WTC11 (cell line): ENCODE measurements at regions not wholly inside any gene's neighbourhood (a gene's known extent, or its start where the extent isn't known, plus 50 kb on each side); places are given as distances from the start of the nearest gene placed in this dataset.

ENCODE experiments used
- ATAC-seq: fragments of 200-7000 bp; cut with Tn5 transposase; 2 replicates; pipeline ENCODE4 v1.10.0; 2021; ENCODE audit warnings: mild to moderate bottlenecking, moderate library complexity
- CTCF ChIA-PET: fragments of 300-600 bp; sonication (Branson Sonifier 250); formaldehyde crosslinking; loops from one replicate; lab custom pipeline; 2021; ENCODE audit warnings: antibody characterized with exemption; lab: Charles Lee
- POLR2A ChIA-PET: fragments of 350-600 bp; sonication (Branson Sonifier 250); formaldehyde crosslinking; loops from one replicate; lab custom pipeline; 2021; ENCODE audit warnings: antibody characterized with exemption; lab: Charles Lee
- DNase-seq: peaks from one replicate; pipeline ENCODE4 v3.0.0; 2021; ENCODE audit warnings: low spot score
- H3K27ac Mint-ChIP-seq: 2 replicates; pipeline ENCODE4 v1.8.0; 2021; ENCODE audit warnings: mixed read lengths
- H3K27me3 Mint-ChIP-seq: 2 replicates; pipeline ENCODE4 v1.8.0; 2021; ENCODE audit warnings: low read depth, mild to moderate bottlenecking, moderate library complexity, mixed read lengths
- H3K36me3 Mint-ChIP-seq: 2 replicates; pipeline ENCODE4 v1.8.0; 2021; ENCODE audit warnings: mixed read lengths
- H3K4me1 Mint-ChIP-seq: 2 replicates; pipeline ENCODE4 v1.8.0; 2022; ENCODE audit warnings: mixed read lengths
- H3K4me3 Mint-ChIP-seq: 2 replicates; pipeline ENCODE4 v1.8.0; 2021; ENCODE audit warnings: mild to moderate bottlenecking, moderate library complexity, mixed read lengths
- H3K9me3 Mint-ChIP-seq: 2 replicates; pipeline ENCODE4 v1.8.0; 2021; ENCODE audit warnings: mixed read lengths
- ATF1 ChIP-seq: sonication (generic); formaldehyde crosslinking; IDR thresholded peaks from 2 replicates; pipeline ENCODE4 v1.8.1; 2023; ENCODE audit warnings: mild to moderate bottlenecking, moderate library complexity, missing genetic modification reagents
- ELF4 ChIP-seq: sonication (generic); formaldehyde crosslinking; IDR thresholded peaks from 2 replicates; pipeline ENCODE4 v1.8.1; 2022; ENCODE audit warnings: low read depth, mild to moderate bottlenecking, moderate library complexity, missing genetic modification reagents
- ETV6 ChIP-seq: sonication (generic); formaldehyde crosslinking; IDR thresholded peaks from 2 replicates; pipeline ENCODE4 v1.8.1; 2022; ENCODE audit warnings: mild to moderate bottlenecking, missing genetic modification reagents
- JUN ChIP-seq: sonication (generic); formaldehyde crosslinking; IDR thresholded peaks from 2 replicates; pipeline ENCODE4 v1.8.0; 2023; ENCODE audit warnings: mild to moderate bottlenecking, missing genetic modification reagents
- MXD4 ChIP-seq: fragments of 250-450 bp; sonication (Bioruptor Pico); IDR thresholded peaks from 2 replicates; pipeline ENCODE4 v1.8.0; 2021; ENCODE audit warnings: mild to moderate bottlenecking, moderate library complexity, borderline replicate concordance
- MYBL2 ChIP-seq: sonication (generic); formaldehyde crosslinking; IDR thresholded peaks from 2 replicates; pipeline ENCODE4 v1.8.1; 2023; ENCODE audit warnings: mild to moderate bottlenecking, moderate library complexity, missing genetic modification reagents
- NFE2L1 ChIP-seq: sonication (generic); formaldehyde crosslinking; IDR thresholded peaks from 2 replicates; pipeline ENCODE4 v1.8.1; 2023; ENCODE audit warnings: missing genetic modification reagents
- NFYB ChIP-seq: sonication (generic); formaldehyde crosslinking; conservative IDR thresholded peaks from 2 replicates; pipeline ENCODE4 v1.8.0; 2022; ENCODE audit warnings: low read depth, missing genetic modification reagents
- NR1H2 ChIP-seq: sonication (generic); formaldehyde crosslinking; IDR thresholded peaks from 2 replicates; pipeline ENCODE4 v1.9.0; 2021; ENCODE audit warnings: mild to moderate bottlenecking, moderate library complexity, missing genetic modification reagents
- NR3C1 ChIP-seq: sonication (generic); formaldehyde crosslinking; conservative IDR thresholded peaks from 2 replicates; pipeline ENCODE4 v1.8.1; 2023; ENCODE audit warnings: low read depth, mild to moderate bottlenecking, missing genetic modification reagents
- RORB ChIP-seq: fragments of 250-450 bp; sonication (Bioruptor Pico); IDR thresholded peaks from 2 replicates; pipeline ENCODE4 v1.9.0; 2021; ENCODE audit warnings: mild to moderate bottlenecking
- SMAD3 ChIP-seq: sonication (generic); formaldehyde crosslinking; IDR thresholded peaks from 2 replicates; pipeline ENCODE4 v1.8.0; 2022; ENCODE audit warnings: missing genetic modification reagents, mild to moderate bottlenecking, borderline replicate concordance
- TCF7 ChIP-seq: sonication (generic); formaldehyde crosslinking; IDR thresholded peaks from 2 replicates; pipeline ENCODE4 v1.8.0; 2022; ENCODE audit warnings: mild to moderate bottlenecking, low read depth, missing genetic modification reagents, moderate library complexity
- ZNF423 ChIP-seq: fragments of 250-450 bp; sonication (Bioruptor Pico); IDR thresholded peaks from 2 replicates; pipeline ENCODE4 v2.1.2; 2022; ENCODE audit warnings: mild to moderate bottlenecking, moderate library complexity
- TF ChIP-seq, protein P1 (sequence below): fragments of 250-450 bp; sonication (Bioruptor Pico); IDR thresholded peaks from 2 replicates; pipeline ENCODE4 v1.9.0; 2021; ENCODE audit warnings: mild to moderate bottlenecking
- TF ChIP-seq, protein P2 (sequence below): sonication (generic); formaldehyde crosslinking; IDR thresholded peaks from 2 replicates; pipeline ENCODE4 v1.8.1; 2023; ENCODE audit warnings: mild to moderate bottlenecking, missing genetic modification reagents, moderate library complexity
- TF ChIP-seq, protein P3 (sequence below): sonication (generic); formaldehyde crosslinking; IDR thresholded peaks from 2 replicates; pipeline ENCODE4 v1.8.1; 2022; ENCODE audit warnings: low read depth, mild to moderate bottlenecking, moderate library complexity, missing genetic modification reagents, borderline replicate concordance
- TF ChIP-seq, protein P4 (sequence below): fragments of 250-450 bp; sonication (Bioruptor Pico); IDR thresholded peaks from 2 replicates; pipeline ENCODE4 v1.9.0; 2021; ENCODE audit warnings: mild to moderate bottlenecking
- TF ChIP-seq, protein P5 (sequence below): sonication (generic); formaldehyde crosslinking; IDR thresholded peaks from 2 replicates; pipeline ENCODE4 v1.8.0; 2022; ENCODE audit warnings: missing genetic modification reagents
- TF ChIP-seq, protein P6 (sequence below): fragments of 250-450 bp; sonication (Bioruptor Pico); IDR thresholded peaks from 2 replicates; pipeline ENCODE4 v2.1.2; 2022; ENCODE audit warnings: mild to moderate bottlenecking, moderate library complexity

DNA sequence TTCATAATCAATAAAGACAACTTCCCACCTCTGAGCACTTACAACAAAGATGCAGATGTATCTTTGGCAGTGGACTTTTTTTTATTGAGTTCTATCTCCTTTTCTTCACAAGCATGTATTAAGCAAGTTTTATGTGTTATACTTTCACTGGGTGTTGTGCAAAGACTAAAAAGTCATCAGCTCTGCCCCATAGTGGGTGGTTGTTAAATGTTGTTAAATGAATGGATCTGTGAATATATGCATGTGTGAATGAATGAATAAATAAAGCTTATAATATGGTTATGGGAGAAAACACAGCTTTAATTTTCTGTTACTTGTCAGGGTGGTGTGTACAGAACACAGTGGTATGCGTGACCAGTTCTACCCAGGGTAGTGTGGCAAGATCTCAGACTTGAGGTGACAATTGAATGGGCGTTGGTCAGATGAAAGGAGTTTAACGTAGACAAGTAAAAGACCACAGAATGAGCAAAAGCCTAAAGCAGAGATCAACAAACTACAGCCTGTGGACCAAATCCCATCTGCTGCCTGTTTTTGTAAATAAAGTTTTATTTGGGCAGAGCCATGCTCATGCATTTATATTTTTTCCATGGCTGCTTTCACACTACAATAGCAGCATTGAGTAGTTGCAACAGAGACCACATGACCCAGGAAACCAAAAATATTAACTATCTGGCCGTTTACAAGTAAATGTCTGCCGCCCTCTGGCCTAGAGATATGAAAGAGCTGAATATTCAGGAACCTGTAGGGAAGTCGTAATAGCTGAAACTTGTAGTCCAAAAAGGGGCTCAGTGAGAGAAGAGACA, 207.4 kb upstream of the EEA1 start (continued):
- TF ChIP-seq, protein P1, sequence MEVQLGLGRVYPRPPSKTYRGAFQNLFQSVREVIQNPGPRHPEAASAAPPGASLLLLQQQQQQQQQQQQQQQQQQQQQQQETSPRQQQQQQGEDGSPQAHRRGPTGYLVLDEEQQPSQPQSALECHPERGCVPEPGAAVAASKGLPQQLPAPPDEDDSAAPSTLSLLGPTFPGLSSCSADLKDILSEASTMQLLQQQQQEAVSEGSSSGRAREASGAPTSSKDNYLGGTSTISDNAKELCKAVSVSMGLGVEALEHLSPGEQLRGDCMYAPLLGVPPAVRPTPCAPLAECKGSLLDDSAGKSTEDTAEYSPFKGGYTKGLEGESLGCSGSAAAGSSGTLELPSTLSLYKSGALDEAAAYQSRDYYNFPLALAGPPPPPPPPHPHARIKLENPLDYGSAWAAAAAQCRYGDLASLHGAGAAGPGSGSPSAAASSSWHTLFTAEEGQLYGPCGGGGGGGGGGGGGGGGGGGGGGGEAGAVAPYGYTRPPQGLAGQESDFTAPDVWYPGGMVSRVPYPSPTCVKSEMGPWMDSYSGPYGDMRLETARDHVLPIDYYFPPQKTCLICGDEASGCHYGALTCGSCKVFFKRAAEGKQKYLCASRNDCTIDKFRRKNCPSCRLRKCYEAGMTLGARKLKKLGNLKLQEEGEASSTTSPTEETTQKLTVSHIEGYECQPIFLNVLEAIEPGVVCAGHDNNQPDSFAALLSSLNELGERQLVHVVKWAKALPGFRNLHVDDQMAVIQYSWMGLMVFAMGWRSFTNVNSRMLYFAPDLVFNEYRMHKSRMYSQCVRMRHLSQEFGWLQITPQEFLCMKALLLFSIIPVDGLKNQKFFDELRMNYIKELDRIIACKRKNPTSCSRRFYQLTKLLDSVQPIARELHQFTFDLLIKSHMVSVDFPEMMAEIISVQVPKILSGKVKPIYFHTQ: no peak
- TF ChIP-seq ETV6 (CRISPR knock-in tag): no peak

DNA sequence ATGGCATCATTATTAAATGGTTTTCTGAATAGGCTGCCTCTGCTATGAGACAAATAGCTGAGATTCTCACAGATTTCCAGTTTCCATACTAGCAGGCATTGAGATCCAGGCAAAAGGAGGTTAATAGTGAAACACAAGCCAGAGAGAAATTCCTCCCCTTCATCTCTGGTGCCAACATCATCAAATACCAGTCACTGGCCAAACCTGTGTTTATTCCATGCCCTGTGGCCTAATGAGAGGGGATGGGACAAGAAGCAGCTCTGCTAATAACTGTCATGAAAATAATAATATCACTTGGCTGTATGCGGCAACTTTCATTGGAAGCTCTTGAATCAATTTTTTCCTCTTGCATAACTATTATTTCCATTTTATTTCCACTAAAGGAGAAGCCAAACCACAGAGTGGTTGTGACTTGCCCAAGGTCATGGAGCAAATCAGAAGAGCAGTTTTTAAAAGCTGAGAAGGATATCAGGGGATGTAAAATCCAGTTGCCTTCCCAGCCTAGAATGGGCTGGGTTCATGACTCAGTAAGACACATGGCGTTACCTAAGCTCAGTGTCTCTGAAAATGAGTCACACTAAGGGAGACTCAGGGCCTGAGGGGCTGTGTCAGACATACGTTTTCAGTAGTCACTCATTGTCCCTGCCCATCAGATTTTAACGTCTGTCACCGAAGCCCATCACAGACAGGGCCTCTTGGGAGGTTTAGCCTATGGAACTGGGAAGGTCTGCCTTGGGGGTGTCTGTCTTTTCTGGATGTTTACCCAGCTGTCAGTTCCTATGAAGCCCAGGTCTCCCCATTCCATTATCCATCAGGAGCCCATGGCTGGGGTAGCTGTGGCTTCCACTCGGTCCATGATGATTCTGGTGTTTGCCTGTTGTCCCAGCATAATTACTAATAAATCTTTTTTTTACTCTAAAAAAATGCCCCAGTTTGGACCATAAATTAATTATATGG, 208.8 kb upstream of the EEA1 start:
- H3K4me3 Mint-ChIP-seq: no peak overlapping the region
- no peaks in the 10 kb centered on the region for H3K36me3 Mint-ChIP-seq
- ATAC-seq (no peak), DNase-seq (no peak)
- no peak overlapping the region for H3K27ac Mint-ChIP-seq
- H3K9me3 Mint-ChIP-seq: no peaks in the 10 kb centered on the region
- H3K4me1 Mint-ChIP-seq: 0 out of 2 replicates have a peak, but pooled peaks cover 3% of the 10 kb centered on the region
- CTCF ChIA-PET: interaction anchor here (0.8 to 1.2 kb wide), 2 partner anchors 40 to 42 kb away, joined by 3 read pairs; no protein-coding TSS in a partner anchor
- POLR2A ChIA-PET: no interaction called here
- H3K27me3 Mint-ChIP-seq: no peaks in the 10 kb centered on the region
- TF ChIP-seq ELF4 (no peak), TCF7 (CRISPR knock-in tag) (no peak), NFE2L1 (no peak), MYBL2 (CRISPR knock-in tag) (no peak), ETV6 (CRISPR knock-in tag) (no peak), NR3C1 (CRISPR knock-in tag) (no peak), ZNF423 (CRISPR knock-in tag) (no peak), JUN (CRISPR knock-in tag) (no peak)
- TF ChIP-seq, protein P2, sequence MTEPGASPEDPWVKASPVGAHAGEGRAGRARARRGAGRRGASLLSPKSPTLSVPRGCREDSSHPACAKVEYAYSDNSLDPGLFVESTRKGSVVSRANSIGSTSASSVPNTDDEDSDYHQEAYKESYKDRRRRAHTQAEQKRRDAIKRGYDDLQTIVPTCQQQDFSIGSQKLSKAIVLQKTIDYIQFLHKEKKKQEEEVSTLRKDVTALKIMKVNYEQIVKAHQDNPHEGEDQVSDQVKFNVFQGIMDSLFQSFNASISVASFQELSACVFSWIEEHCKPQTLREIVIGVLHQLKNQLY (CRISPR knock-in tag): no peak
- TF ChIP-seq, protein P3, sequence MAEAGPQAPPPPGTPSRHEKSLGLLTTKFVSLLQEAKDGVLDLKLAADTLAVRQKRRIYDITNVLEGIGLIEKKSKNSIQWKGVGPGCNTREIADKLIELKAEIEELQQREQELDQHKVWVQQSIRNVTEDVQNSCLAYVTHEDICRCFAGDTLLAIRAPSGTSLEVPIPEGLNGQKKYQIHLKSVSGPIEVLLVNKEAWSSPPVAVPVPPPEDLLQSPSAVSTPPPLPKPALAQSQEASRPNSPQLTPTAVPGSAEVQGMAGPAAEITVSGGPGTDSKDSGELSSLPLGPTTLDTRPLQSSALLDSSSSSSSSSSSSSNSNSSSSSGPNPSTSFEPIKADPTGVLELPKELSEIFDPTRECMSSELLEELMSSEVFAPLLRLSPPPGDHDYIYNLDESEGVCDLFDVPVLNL (CRISPR knock-in tag): no peak
- TF ChIP-seq, protein P4, sequence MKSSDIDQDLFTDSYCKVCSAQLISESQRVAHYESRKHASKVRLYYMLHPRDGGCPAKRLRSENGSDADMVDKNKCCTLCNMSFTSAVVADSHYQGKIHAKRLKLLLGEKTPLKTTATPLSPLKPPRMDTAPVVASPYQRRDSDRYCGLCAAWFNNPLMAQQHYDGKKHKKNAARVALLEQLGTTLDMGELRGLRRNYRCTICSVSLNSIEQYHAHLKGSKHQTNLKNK (CRISPR knock-in tag): no peak

DNA sequence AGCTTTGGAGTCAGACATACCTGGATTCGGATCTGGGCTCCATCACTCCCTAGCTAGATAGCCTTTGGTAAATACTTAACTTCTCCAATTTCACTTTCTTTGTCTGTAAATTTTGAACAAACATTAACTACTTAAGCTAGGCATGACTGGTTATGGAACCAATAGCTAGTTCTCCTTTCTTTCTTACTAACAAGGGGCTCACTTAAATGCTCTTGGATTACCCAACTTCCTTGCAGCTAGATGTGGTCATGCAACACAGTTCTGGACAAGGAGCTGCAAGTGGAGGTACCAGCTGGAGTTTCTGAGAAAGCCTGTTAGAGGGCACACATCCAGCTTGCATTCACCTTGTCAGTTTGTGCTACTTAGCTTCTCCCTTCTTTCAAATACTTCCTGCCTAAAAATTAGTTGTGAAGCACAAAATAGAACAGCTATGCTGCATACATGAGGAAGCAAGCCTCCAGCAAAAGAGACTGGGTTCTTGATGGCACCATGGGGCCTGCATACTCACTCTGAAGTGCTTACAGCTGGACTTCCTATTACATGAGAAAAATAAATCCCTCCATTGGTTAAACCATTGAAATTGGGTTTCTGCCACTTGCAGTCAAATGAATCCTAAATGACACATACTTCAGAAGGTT, 210.1 kb upstream of the EEA1 start:
- no peak for DNase-seq
- no peaks in the 10 kb centered on the region for H3K27me3 Mint-ChIP-seq
- POLR2A ChIA-PET: no interaction called here
- no peaks in the 10 kb centered on the region for H3K36me3 Mint-ChIP-seq
- H3K4me1 Mint-ChIP-seq: 0 out of 2 replicates have a peak, but pooled peaks cover 3% of the 10 kb centered on the region
- H3K9me3 Mint-ChIP-seq: no peaks in the 10 kb centered on the region
- H3K4me3 Mint-ChIP-seq: no peak overlapping the region
- ATAC-seq: no peak
- H3K27ac Mint-ChIP-seq: no peak overlapping the region
- CTCF ChIA-PET: no interaction called here
- no peak for TF ChIP-seq NR1H2 (CRISPR knock-in tag)
- TF ChIP-seq, protein P5, sequence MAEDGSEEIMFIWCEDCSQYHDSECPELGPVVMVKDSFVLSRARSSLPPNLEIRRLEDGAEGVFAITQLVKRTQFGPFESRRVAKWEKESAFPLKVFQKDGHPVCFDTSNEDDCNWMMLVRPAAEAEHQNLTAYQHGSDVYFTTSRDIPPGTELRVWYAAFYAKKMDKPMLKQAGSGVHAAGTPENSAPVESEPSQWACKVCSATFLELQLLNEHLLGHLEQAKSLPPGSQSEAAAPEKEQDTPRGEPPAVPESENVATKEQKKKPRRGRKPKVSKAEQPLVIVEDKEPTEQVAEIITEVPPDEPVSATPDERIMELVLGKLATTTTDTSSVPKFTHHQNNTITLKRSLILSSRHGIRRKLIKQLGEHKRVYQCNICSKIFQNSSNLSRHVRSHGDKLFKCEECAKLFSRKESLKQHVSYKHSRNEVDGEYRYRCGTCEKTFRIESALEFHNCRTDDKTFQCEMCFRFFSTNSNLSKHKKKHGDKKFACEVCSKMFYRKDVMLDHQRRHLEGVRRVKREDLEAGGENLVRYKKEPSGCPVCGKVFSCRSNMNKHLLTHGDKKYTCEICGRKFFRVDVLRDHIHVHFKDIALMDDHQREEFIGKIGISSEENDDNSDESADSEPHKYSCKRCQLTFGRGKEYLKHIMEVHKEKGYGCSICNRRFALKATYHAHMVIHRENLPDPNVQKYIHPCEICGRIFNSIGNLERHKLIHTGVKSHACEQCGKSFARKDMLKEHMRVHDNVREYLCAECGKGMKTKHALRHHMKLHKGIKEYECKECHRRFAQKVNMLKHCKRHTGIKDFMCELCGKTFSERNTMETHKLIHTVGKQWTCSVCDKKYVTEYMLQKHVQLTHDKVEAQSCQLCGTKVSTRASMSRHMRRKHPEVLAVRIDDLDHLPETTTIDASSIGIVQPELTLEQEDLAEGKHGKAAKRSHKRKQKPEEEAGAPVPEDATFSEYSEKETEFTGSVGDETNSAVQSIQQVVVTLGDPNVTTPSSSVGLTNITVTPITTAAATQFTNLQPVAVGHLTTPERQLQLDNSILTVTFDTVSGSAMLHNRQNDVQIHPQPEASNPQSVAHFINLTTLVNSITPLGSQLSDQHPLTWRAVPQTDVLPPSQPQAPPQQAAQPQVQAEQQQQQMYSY (CRISPR knock-in tag): no peak
- no peak for TF ChIP-seq SMAD3 (CRISPR knock-in tag)
- no peak for TF ChIP-seq MXD4 (CRISPR knock-in tag)
- TF ChIP-seq NFYB (CRISPR knock-in tag): no peak
- TF ChIP-seq TCF7 (CRISPR knock-in tag): no peak
- no peak for TF ChIP-seq RORB (CRISPR knock-in tag)
- TF ChIP-seq ATF1 (CRISPR knock-in tag): no peak
- TF ChIP-seq, protein P6, sequence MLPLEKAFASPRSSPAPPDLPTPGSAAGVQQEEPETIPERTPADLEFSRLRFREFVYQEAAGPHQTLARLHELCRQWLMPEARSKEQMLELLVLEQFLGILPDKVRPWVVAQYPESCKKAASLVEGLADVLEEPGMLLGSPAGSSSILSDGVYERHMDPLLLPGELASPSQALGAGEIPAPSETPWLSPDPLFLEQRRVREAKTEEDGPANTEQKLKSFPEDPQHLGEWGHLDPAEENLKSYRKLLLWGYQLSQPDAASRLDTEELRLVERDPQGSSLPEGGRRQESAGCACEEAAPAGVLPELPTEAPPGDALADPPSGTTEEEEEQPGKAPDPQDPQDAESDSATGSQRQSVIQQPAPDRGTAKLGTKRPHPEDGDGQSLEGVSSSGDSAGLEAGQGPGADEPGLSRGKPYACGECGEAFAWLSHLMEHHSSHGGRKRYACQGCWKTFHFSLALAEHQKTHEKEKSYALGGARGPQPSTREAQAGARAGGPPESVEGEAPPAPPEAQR: no peak
- no peak for TF ChIP-seq ZNF423 (CRISPR knock-in tag)
